CD4-positive, alpha-beta memory T cell (primary cell): ENCODE measurements at regions not wholly inside any gene's neighbourhood (a gene's known extent, or its start where the extent isn't known, plus 50 kb on each side); places are given as distances from the start of the nearest gene placed in this dataset.

Experiments
- CTCF ChIA-PET: fragments of 350-600 bp; sonication (Branson Sonifier 250); formaldehyde crosslinking; loops from one replicate; lab custom pipeline; 2021; ENCODE audit warnings: inconsistent platforms; ENCODE audit not compliant: partially characterized antibody; lab: Charles Lee
- POLR2A ChIA-PET: fragments of 350-600 bp; sonication (Branson Sonifier 250); formaldehyde crosslinking; loops from one replicate; lab custom pipeline; 2021; ENCODE audit not compliant: partially characterized antibody; lab: Charles Lee
- DNase-seq, 5 donors: peaks; one replicate each; pipeline versions ENCODE4 v3.0.0 to v3.0.0-alpha.2; 2020 to 2022; ENCODE audit warnings: mixed read lengths in 1 of 5
- H3K27ac ChIP-seq: one replicate; pipeline ENCODE4 v1.7.0; 2013; ENCODE audit warnings: low read depth, low read length
- H3K27me3 ChIP-seq: 2 replicates; pipeline ENCODE4 v1.7.0; 2013; ENCODE audit warnings: mild to moderate bottlenecking, low read length, moderate library complexity; ENCODE audit not compliant: insufficient read depth
- H3K36me3 ChIP-seq: 2 replicates; pipeline ENCODE4 v1.7.0; 2013; ENCODE audit warnings: mild to moderate bottlenecking, low read length, moderate library complexity; ENCODE audit not compliant: insufficient read depth
- H3K4me1 ChIP-seq: 2 replicates; pipeline ENCODE4 v1.7.0; 2013; ENCODE audit warnings: mild to moderate bottlenecking, low read length, moderate library complexity; ENCODE audit not compliant: insufficient read depth
- H3K4me3 ChIP-seq, 2 donors: one replicate each; pipeline ENCODE4 v1.7.0; 2013; ENCODE audit warnings: low read length in 2 of 2, mild to moderate bottlenecking in 1 of 2
- H3K9me3 ChIP-seq, 2 donors: one replicate each; pipeline ENCODE4 v1.7.0; 2013; ENCODE audit warnings: low read length in 2 of 2, control low read depth in 1 of 2; ENCODE audit not compliant: control insufficient read depth in 1 of 2
- H3K27ac Mint-ChIP-seq, 7 donors: one replicate each; pipeline ENCODE4 v1.8.0; 2020 to 2021; ENCODE audit warnings: mixed read lengths in 7 of 7, mild to moderate bottlenecking in 6 of 7, inconsistent platforms in 3 of 7, moderate library complexity in 3 of 7
- H3K27me3 Mint-ChIP-seq, 2 donors: one replicate each; pipeline ENCODE4 v1.8.0; 2020 to 2021; ENCODE audit warnings: mixed read lengths in 2 of 2
- H3K36me3 Mint-ChIP-seq, 2 donors: one replicate each; pipeline ENCODE4 v1.8.0; 2020 to 2021; ENCODE audit warnings: mixed read lengths in 2 of 2, inconsistent platforms in 1 of 2, mild to moderate bottlenecking in 1 of 2
- H3K4me1 Mint-ChIP-seq, 4 donors: one replicate each; pipeline ENCODE4 v1.8.0; 2020 to 2021; ENCODE audit warnings: mixed read lengths in 4 of 4, mild to moderate bottlenecking in 1 of 4
- H3K4me3 Mint-ChIP-seq, 8 donors: one replicate each; pipeline ENCODE4 v1.8.0; 2020 to 2021; ENCODE audit warnings: mixed read lengths in 8 of 8, mild to moderate bottlenecking in 7 of 8, moderate library complexity in 6 of 8, inconsistent platforms in 3 of 8
- H3K9me3 Mint-ChIP-seq, 8 donors: one replicate each; pipeline ENCODE4 v1.8.0; 2020 to 2021; ENCODE audit warnings: mixed read lengths in 8 of 8, mild to moderate bottlenecking in 5 of 8, inconsistent platforms in 3 of 8, moderate library complexity in 1 of 8
- intact Hi-C: fragments of 100-400 bp; cut with micrococcal nuclease; formaldehyde crosslinking; loops from one replicate; pipeline ENCODE4 v1.15.1; 2023

- Mint-ChIP-seq H3K4me3 (no peak overlapping the region), H3K4me1 (no peaks in the 10 kb centered on the region), H3K27me3 (no peaks in the 10 kb centered on the region), H3K27ac (no peak overlapping the region), H3K9me3 (peaks cover 0 to 8% (median 1%) of the 10 kb centered on the region in 8 donors), H3K36me3 (no peaks in the 10 kb centered on the region)
- no peaks in the 10 kb centered on the region for H3K9me3 ChIP-seq
- no peak for DNase-seq
- H3K27me3 ChIP-seq = no peaks in the 10 kb centered on the region
- H3K4me1 ChIP-seq = no peaks in the 10 kb centered on the region
- no peak overlapping the region for H3K4me3 ChIP-seq
- H3K27ac ChIP-seq = no peak overlapping the region
- intact Hi-C loops = no loop called here
- ChIA-PET CTCF (no interaction called here), POLR2A (no interaction called here)
- H3K36me3 ChIP-seq = no peaks in the 10 kb centered on the region
Observed at GRCh38 chr2:66960161-66960560, 437.0 kb upstream of the ETAA1 start.

GRCh38 chr2:66962716-66963115 lies 434.4 kb upstream of the ETAA1 start:
- no peak overlapping the region for H3K4me3 Mint-ChIP-seq
- peaks cover 0 to 10% (median 0%) of the 10 kb centered on the region in 8 donors for H3K9me3 Mint-ChIP-seq

GRCh38 chr2:66966631-66967030 lies 430.5 kb upstream of the ETAA1 start:
- no peak overlapping the region for H3K4me3 Mint-ChIP-seq
- no peak for DNase-seq
- no peak overlapping the region for H3K4me3 ChIP-seq
- H3K4me1 Mint-ChIP-seq = no peaks in the 10 kb centered on the region
- H3K27me3 ChIP-seq = no peaks in the 10 kb centered on the region
- H3K27me3 Mint-ChIP-seq = no peaks in the 10 kb centered on the region
- ChIA-PET POLR2A (no interaction called here), CTCF (no interaction called here)
- intact Hi-C loops = no loop called here
- peaks cover 0 to 4% (median under 1%) of the 10 kb centered on the region in 8 donors for H3K9me3 Mint-ChIP-seq
- no peak overlapping the region for H3K27ac ChIP-seq
- no peak overlapping the region for H3K27ac Mint-ChIP-seq
- no peaks in the 10 kb centered on the region for H3K9me3 ChIP-seq
- no peaks in the 10 kb centered on the region for H3K4me1 ChIP-seq
- no peaks in the 10 kb centered on the region for H3K36me3 Mint-ChIP-seq
- H3K36me3 ChIP-seq = no peaks in the 10 kb centered on the region

More at GRCh38 chr2:66962716-66963115, 434.4 kb upstream of the ETAA1 start:
- H3K36me3 ChIP-seq = no peaks in the 10 kb centered on the region
- intact Hi-C loops = no loop called here
- H3K27ac ChIP-seq = no peak overlapping the region
- no peaks in the 10 kb centered on the region for H3K9me3 ChIP-seq
- Mint-ChIP-seq H3K4me1 (no peaks in the 10 kb centered on the region), H3K27ac (no peak overlapping the region), H3K27me3 (no peaks in the 10 kb centered on the region), H3K36me3 (no peaks in the 10 kb centered on the region)
- CTCF ChIA-PET = no interaction called here
- DNase-seq = no peak
- H3K4me3 ChIP-seq = no peak overlapping the region
- H3K27me3 ChIP-seq = no peaks in the 10 kb centered on the region
- POLR2A ChIA-PET = no interaction called here
- no peaks in the 10 kb centered on the region for H3K4me1 ChIP-seq

GRCh38 chr2:66968946-66969345 lies 428.2 kb upstream of the ETAA1 start:
- no peaks in the 10 kb centered on the region for H3K27me3 Mint-ChIP-seq
- Histone ChIP-seq H3K4me1 (no peaks in the 10 kb centered on the region), H3K4me3 (no peak overlapping the region), H3K36me3 (no peaks in the 10 kb centered on the region), H3K9me3 (no peaks in the 10 kb centered on the region), H3K27me3 (no peaks in the 10 kb centered on the region), H3K27ac (no peak overlapping the region)
- ChIA-PET POLR2A (no interaction called here), CTCF (no interaction called here)
- no peak for DNase-seq
- no peak overlapping the region for H3K4me3 Mint-ChIP-seq
- H3K9me3 Mint-ChIP-seq = peaks cover 0 to 7% (median under 1%) of the 10 kb centered on the region in 8 donors
- no peaks in the 10 kb centered on the region for H3K36me3 Mint-ChIP-seq
- intact Hi-C loops = no loop called here
- H3K27ac Mint-ChIP-seq = no peak overlapping the region
- H3K4me1 Mint-ChIP-seq = no peaks in the 10 kb centered on the region

- Histone ChIP-seq H3K4me3 (no peak overlapping the region), H3K36me3 (no peaks in the 10 kb centered on the region), H3K9me3 (no peaks in the 10 kb centered on the region), H3K4me1 (no peaks in the 10 kb centered on the region), H3K27ac (no peak overlapping the region), H3K27me3 (no peaks in the 10 kb centered on the region)
- intact Hi-C loops = no loop called here
- Mint-ChIP-seq H3K27ac (no peak overlapping the region), H3K9me3 (peaks cover 0 to 8% (median 0%) of the 10 kb centered on the region in 8 donors), H3K27me3 (no peaks in the 10 kb centered on the region), H3K36me3 (no peaks in the 10 kb centered on the region), H3K4me1 (no peaks in the 10 kb centered on the region), H3K4me3 (no peak overlapping the region)
- ChIA-PET POLR2A (no interaction called here), CTCF (no interaction called here)
- no peak for DNase-seq
Observed at GRCh38 chr2:66981074-66981473, 416.1 kb upstream of the ETAA1 start.

GRCh38 chr2:66982766-66983165 lies 414.4 kb upstream of the ETAA1 start:
- Histone ChIP-seq H3K27ac (no peak overlapping the region), H3K9me3 (no peaks in the 10 kb centered on the region), H3K4me3 (no peak overlapping the region), H3K36me3 (no peaks in the 10 kb centered on the region), H3K4me1 (no peaks in the 10 kb centered on the region), H3K27me3 (no peaks in the 10 kb centered on the region)
- no peak for DNase-seq
- CTCF ChIA-PET = no interaction called here
- Mint-ChIP-seq H3K27me3 (no peaks in the 10 kb centered on the region), H3K9me3 (peaks cover 0 to 8% (median 0%) of the 10 kb centered on the region in 8 donors), H3K36me3 (no peaks in the 10 kb centered on the region), H3K4me3 (no peak overlapping the region), H3K4me1 (no peaks in the 10 kb centered on the region), H3K27ac (no peak overlapping the region)
- intact Hi-C loops = no loop called here
- POLR2A ChIA-PET = no interaction called here

GRCh38 chr2:66984864-66985263 lies 412.3 kb upstream of the ETAA1 start:
- H3K4me3 Mint-ChIP-seq = no peak overlapping the region
- peaks cover 0 to 7% (median 0%) of the 10 kb centered on the region in 8 donors for H3K9me3 Mint-ChIP-seq
- H3K27ac ChIP-seq = no peak overlapping the region
- DNase-seq = no peak
- H3K36me3 ChIP-seq = no peaks in the 10 kb centered on the region
- no peaks in the 10 kb centered on the region for H3K4me1 Mint-ChIP-seq
- H3K27me3 Mint-ChIP-seq = no peaks in the 10 kb centered on the region
- no peaks in the 10 kb centered on the region for H3K4me1 ChIP-seq
- CTCF ChIA-PET = no interaction called here
- H3K4me3 ChIP-seq = no peak overlapping the region
- no peaks in the 10 kb centered on the region for H3K27me3 ChIP-seq
- no peaks in the 10 kb centered on the region for H3K36me3 Mint-ChIP-seq
- no peak overlapping the region for H3K27ac Mint-ChIP-seq
- intact Hi-C loops = no loop called here
- no peaks in the 10 kb centered on the region for H3K9me3 ChIP-seq
- POLR2A ChIA-PET = no interaction called here

GRCh38 chr2:66985906-66986305 lies 411.2 kb upstream of the ETAA1 start:
- Mint-ChIP-seq H3K27ac (no peak overlapping the region), H3K9me3 (peaks cover 0 to 5% (median 0%) of the 10 kb centered on the region in 8 donors), H3K4me3 (no peak overlapping the region), H3K27me3 (no peaks in the 10 kb centered on the region), H3K36me3 (no peaks in the 10 kb centered on the region), H3K4me1 (no peaks in the 10 kb centered on the region)
- H3K4me3 ChIP-seq = no peak overlapping the region
- intact Hi-C loops = no loop called here
- H3K27me3 ChIP-seq = no peaks in the 10 kb centered on the region
- H3K36me3 ChIP-seq = no peaks in the 10 kb centered on the region
- H3K27ac ChIP-seq = no peak overlapping the region
- no peak for DNase-seq
- no peaks in the 10 kb centered on the region for H3K4me1 ChIP-seq
- ChIA-PET CTCF (no interaction called here), POLR2A (no interaction called here)
- no peaks in the 10 kb centered on the region for H3K9me3 ChIP-seq
